Mammary epithelial cell (primary cell): ENCODE measurements at regions not wholly inside any gene's neighbourhood (a gene's known extent, or its start where the extent isn't known, plus 50 kb on each side); places are given as distances from the start of the nearest gene placed in this dataset.

ENCODE experiments used
- EZH2 ChIP-seq: IDR thresholded peaks from 2 replicates; pipeline ENCODE4 v1.6.1; 2012; ENCODE audit warnings: low read length, inconsistent platforms, borderline replicate concordance
- TF ChIP-seq, protein P1 (sequence below), 2 donors: IDR thresholded peaks in 1 of 2; conservative IDR thresholded peaks in 1 of 2; 2 replicates each; pipeline ENCODE4 v1.5.1; 2011 to 2012; ENCODE audit warnings: inconsistent platforms in 2 of 2, low read length in 2 of 2, mild to moderate bottlenecking in 2 of 2, control low read depth in 1 of 2, low read depth in 1 of 2; ENCODE audit not compliant: insufficient read depth in 1 of 2; ENCODE audit errors: extremely low read depth in 1 of 2

DNA sequence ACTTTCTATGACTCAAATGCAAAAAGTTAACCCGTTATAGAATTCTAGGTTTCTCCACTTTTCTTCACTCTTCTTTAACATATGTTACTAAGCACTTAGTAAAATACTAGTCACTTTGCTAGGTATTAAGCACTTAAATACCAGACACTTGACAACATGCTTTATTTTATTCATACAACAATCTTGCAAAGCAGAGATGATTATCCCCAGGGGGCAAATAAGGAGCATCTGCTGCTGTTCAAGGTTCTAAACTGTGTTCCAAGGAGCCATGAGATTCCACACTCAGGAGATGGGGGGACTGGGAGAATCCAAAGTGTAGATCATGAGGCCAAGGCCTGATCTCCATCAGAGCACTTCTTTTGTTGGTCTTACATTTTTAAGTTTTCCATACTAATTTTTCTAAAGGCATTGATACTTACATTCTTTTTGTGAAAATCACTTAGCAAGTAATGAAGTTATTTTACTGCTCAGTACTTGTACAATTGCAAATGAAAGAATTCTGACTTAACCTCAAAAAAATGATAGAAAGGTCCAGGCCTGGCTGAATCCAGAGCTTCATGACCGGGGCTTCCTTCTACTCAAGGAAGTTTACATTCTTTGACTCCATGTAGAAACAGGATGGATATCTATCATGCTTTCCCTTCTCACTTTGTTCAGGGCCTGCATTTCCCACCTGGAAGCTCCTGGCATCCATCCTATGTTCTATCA, 504.4 kb upstream of the WWC1 start:
- TF ChIP-seq, protein P1, sequence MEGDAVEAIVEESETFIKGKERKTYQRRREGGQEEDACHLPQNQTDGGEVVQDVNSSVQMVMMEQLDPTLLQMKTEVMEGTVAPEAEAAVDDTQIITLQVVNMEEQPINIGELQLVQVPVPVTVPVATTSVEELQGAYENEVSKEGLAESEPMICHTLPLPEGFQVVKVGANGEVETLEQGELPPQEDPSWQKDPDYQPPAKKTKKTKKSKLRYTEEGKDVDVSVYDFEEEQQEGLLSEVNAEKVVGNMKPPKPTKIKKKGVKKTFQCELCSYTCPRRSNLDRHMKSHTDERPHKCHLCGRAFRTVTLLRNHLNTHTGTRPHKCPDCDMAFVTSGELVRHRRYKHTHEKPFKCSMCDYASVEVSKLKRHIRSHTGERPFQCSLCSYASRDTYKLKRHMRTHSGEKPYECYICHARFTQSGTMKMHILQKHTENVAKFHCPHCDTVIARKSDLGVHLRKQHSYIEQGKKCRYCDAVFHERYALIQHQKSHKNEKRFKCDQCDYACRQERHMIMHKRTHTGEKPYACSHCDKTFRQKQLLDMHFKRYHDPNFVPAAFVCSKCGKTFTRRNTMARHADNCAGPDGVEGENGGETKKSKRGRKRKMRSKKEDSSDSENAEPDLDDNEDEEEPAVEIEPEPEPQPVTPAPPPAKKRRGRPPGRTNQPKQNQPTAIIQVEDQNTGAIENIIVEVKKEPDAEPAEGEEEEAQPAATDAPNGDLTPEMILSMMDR (conservative IDR thresholded peaks at IDR 0.05 in 1 of 2, IDR thresholded peaks at IDR 0.05 in 1 of 2; ENCODE audit: extremely low read depth in 1 of 2, insufficient read depth in 1 of 2, low read depth in 1 of 2, low read length in 2 of 2): no peak
- no peak for TF ChIP-seq EZH2
